IPS-NIHi7 (cell line): ENCODE measurements at regions not wholly inside any gene's neighbourhood (a gene's known extent, or its start where the extent isn't known, plus 50 kb on each side); places are given as distances from the start of the nearest gene placed in this dataset.
"Not testable (repeated sequence)": the region's sequence is repeated elsewhere in the genome, so short reads cannot be mapped to it uniquely, and the experiment has no call there.

Experiments
- DNase-seq: peaks from one replicate; pipeline ENCODE4 v3.0.0; 2012; ENCODE audit warnings: mixed read lengths; ENCODE audit errors: extremely low spot score

- no peak for DNase-seq
These were observed 124.7 kb upstream of the TNRC6C start for GRCh38 chr17:77833769-77834168.

GRCh38 chr17:77834170-77835115, 124.1 kb upstream of the TNRC6C start:
- peak; percentile 96 for DNase-seq

- no peak for DNase-seq
These were observed 121.9 kb upstream of the TNRC6C start for GRCh38 chr17:77836557-77837041.

GRCh38 chr17:77837072-77837471, 121.4 kb upstream of the TNRC6C start:
- not testable (repeated sequence) for DNase-seq

- no peak for DNase-seq
These were observed 120.6 kb upstream of the TNRC6C start for GRCh38 chr17:77837917-77838316.

- no peak for DNase-seq
These were observed 119.5 kb upstream of the TNRC6C start for GRCh38 chr17:77838748-77839697.

- DNase-seq = no peak
These were observed 118.6 kb upstream of the TNRC6C start for GRCh38 chr17:77839698-77840512.

- no peak for DNase-seq
These were observed 117.9 kb upstream of the TNRC6C start for GRCh38 chr17:77840513-77841165.

GRCh38 chr17:77841742-77842527, 116.6 kb upstream of the TNRC6C start:
- DNase-seq = no peak

- no peak for DNase-seq
These were observed 115.9 kb upstream of the TNRC6C start for GRCh38 chr17:77842528-77843147.

GRCh38 chr17:77843255-77843895, 115.1 kb upstream of the TNRC6C start:
- DNase-seq = not testable (repeated sequence)

GRCh38 chr17:77843896-77844295, 114.6 kb upstream of the TNRC6C start:
- DNase-seq = no peak

- no peak for DNase-seq
These were observed 113.8 kb upstream of the TNRC6C start for GRCh38 chr17:77844681-77845080.

GRCh38 chr17:77845541-77846225, 112.8 kb upstream of the TNRC6C start:
- no peak for DNase-seq

- no peak for DNase-seq
These were observed 111.9 kb upstream of the TNRC6C start for GRCh38 chr17:77846531-77847085.

- no peak for DNase-seq
These were observed 111.0 kb upstream of the TNRC6C start for GRCh38 chr17:77847221-77848085.

GRCh38 chr17:77848257-77848656, 110.2 kb upstream of the TNRC6C start:
- no peak for DNase-seq
